SK-MEL-5 (cell line): ENCODE measurements at regions not wholly inside any gene's neighbourhood (a gene's known extent, or its start where the extent isn't known, plus 50 kb on each side); places are given as distances from the start of the nearest gene placed in this dataset.
"Not testable (repeated sequence)": the region's sequence is repeated elsewhere in the genome, so short reads cannot be mapped to it uniquely, and the experiment has no call there.

Source experiments
- DNase-seq: peaks from one replicate; pipeline ENCODE4 v3.0.0-alpha.2; 2016; ENCODE audit warnings: low read depth, low spot score
- in situ Hi-C: cut with HindIII; loops from 2 replicates; pipeline ENCODE4 v1.10.0; 2016; ENCODE audit warnings: low sequenced_read_pairs, high pct_unique_total_duplicates, low pct_unique_long_range_greater_than_20kb

DNA sequence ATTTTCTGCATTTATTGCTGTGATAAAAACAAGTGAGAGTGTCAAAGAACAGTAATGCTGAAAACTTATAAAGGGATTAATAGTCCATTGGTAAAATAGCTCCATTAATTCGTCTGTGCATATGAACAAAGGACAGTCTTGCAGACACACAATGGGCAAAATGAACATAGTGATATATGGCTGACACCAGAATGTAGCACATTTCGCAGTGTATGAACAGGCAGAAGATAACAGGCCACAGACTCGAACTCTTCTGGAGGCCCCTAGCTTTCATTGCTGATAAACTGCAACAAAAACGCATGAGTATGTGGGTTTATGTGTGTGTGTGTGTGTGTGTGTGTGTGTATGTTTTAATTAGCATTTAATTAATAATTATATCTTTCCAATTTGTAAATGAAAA lies 354.8 kb downstream of the TAF11L14 start:
- in situ Hi-C loops: no loop called here
- DNase-seq: no peak

GRCh38 chr5:17989567-17990563 lies 355.6 kb downstream of the TAF11L14 start:
- in situ Hi-C loops: no loop called here
- DNase-seq: no peak

GRCh38 chr5:17991775-17992174 lies 357.5 kb downstream of the TAF11L14 start:
- in situ Hi-C loops: no loop called here
- DNase-seq: no peak

DNA sequence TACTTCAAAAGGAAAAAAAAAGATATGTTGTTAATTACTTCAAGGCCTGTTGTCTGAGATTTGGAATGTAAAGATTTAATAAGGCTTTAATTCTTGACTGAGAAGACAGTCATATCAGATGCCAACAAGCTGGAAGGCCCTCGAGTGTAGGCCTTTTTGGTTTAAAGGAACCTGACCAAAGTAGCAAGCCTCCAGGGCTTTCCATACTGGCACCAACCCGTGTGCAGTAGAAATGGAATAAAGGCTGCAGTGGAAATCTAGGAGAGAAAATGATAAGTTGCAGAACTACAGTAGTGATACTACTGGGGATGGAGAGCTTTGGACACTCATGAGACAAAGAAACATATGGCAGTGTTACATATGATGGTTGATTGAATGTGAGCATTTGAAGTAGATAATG lies 358.0 kb downstream of the TAF11L14 start:
- DNase-seq: no peak
- in situ Hi-C loops: no loop called here

DNA sequence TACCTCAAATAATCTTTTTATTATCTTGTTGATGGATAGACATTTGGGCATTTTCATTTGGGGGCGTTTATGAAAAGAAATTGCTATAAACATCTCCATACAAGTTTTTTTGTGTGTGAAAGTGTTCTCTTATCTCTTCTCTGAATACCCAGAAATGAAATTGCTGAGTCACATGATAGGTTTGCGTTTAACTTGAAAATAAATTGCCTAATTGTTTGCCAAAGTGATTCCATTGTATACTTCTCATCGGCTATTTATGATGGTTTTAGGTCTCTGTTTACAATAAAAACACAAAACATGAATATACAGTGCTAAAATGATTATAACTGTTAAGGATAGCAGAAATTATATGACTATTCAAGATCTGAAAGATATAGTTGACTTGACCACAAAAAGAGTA lies 361.7 kb downstream of the TAF11L14 start:
- DNase-seq: no peak
- in situ Hi-C loops: no loop called here

- DNase-seq: no peak
- in situ Hi-C loops: no loop called here
Measured at GRCh38 chr5:17999858-18000257, 365.6 kb downstream of the TAF11L14 start.

DNA sequence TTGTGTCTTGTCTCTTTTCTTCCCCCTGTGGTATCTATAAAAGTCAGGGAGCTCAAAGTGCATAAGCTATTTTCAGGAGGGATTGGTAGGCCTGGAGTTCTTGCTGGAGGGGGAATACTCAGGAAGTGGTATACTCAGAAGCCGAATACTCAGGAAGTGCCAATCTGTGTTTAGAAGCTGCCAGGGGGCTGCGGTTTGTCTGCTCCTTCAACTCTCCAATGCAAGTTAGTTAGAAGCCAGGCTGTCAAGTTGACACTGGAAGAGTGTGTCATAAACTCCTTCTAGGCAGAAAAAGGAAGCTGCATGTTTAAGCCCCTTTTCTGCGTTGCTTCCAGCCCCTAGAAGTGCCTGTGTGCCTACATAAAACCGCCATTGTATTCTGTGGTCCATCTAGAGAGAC lies 366.5 kb downstream of the TAF11L14 start:
- DNase-seq: peak; percentile 38
- in situ Hi-C loops: no loop called here

DNA sequence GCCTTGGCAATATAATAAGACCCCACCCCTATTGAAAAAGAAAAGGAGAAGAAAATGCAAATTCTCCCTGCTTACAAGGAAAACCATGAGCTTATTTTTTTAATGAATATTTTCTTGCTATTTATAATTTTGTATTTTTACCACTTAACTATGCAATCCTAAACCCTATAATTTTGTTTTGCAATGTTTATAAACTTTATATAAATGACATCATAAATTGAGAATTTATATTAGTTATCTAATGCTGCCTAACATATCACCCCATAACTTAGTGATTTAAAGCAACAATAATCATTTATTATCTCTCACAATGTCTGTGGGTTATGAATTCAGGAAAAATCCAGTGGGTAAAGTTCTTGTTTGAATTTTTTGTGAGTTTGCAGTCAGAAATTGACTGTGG lies 369.1 kb downstream of the TAF11L14 start:
- no peak for DNase-seq
- in situ Hi-C loops: no loop called here

- in situ Hi-C loops: no loop called here
- no peak for DNase-seq
Measured at GRCh38 chr5:18003784-18004183, 369.5 kb downstream of the TAF11L14 start.

DNA sequence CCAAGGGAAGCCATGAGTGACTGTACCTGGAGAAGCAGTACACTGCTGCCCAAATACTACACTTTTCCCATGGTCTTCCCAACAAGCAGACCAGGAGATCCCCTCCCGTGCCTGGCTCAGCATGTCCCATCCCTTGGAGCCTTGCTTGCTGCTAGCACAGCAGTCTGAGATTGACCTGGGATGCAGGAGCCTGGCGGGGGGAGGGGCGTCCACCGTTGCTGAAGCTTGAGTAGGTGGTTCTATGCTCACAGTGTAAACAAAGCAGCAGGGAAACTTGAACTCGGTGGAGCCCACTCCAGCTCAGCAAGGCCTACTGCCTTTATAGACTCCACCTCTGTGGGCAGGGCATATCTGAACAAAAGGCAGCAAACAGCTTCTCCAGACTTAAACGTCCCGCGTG lies 372.0 kb downstream of the TAF11L14 start:
- DNase-seq, in situ Hi-C loops: not testable (repeated sequence)

DNA sequence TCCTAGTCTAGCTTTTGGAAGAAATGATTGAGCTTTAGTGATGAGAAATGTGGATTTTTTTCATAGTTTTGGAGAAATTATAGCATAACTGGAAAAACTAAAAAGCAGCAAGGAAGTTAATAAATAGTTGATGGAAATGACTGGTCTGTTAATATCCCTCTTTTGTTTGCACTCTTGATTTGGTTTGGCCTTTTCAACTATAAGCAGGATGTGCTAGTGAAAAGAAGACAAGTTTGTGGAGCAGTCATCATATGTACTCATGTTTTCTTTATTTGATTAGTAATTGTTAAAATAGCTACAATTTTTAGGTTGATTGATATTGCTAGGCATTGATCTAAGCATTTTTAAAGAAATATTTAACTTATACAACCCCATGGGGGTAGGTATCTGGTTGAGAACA lies 374.7 kb downstream of the TAF11L14 start:
- in situ Hi-C loops: no loop called here
- no peak for DNase-seq

- in situ Hi-C loops: no loop called here
- peak; percentile 33 for DNase-seq
Measured at GRCh38 chr5:18010053-18010452, 375.8 kb downstream of the TAF11L14 start.

DNA sequence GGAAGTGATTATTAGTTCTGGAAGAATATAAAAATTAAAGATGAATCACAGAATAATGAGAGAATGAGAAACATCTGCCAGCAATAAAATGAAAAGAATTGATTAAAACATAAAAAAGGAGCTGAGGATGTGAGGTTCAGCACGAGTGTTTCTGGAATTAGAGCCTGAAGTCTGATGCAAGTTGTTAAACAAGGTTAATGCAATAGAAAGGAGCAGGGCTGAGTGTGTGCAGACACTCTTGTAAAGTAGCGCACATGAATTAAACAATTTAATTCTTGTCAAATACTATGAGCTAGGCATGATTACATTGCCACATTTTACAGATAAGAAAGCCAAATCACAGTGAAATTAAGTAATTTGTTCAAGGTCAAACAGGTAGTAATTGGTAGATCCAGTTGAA lies 384.2 kb downstream of the TAF11L14 start:
- no peak for DNase-seq
- in situ Hi-C loops: no loop called here

GRCh38 chr5:18023275-18023674 lies 389.0 kb downstream of the TAF11L14 start:
- in situ Hi-C loops: no loop called here
- DNase-seq: no peak

DNA sequence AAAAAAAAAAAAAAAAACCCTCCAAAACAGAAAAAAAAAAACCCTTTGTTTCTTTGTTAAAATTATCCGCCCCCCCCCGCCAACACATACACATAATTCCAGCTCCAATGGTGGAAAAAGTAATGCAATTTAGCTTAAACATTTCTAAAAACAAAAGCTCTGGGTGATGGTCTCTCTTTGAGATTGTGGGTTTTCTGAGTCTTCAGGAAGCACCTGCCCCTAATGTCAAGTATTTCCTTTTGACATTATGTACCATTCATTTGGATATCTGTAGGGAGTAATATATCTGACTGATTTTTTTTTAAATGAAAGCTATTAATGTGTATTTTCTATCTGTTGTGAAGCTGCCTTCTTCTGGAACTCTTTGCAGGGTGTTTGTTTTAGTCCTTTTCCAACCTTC lies 389.7 kb downstream of the TAF11L14 start:
- in situ Hi-C loops: no loop called here
- DNase-seq: no peak

DNA sequence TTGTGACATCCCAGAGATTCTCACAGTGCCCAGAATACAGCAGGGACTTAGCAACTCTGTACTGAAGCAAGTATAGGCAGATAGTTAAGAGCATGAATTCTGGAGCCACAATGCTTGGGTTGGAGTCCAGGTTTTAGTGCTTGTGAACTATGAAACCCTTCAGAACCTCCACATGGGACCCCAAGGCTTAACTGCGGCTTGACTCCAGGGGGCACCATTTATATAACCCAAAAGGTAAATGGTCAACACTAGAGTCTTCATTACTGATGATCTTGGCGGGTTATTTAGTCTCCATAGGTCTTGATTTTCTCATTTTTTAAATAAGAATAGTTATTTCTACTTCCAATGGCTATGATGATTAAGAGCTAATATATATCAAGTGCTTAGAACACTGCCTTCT lies 390.3 kb downstream of the TAF11L14 start:
- no peak for DNase-seq

GRCh38 chr5:18027241-18027867 lies 393.1 kb downstream of the TAF11L14 start:
- in situ Hi-C loops: no loop called here
- no peak for DNase-seq

More for the DNA sequence above, 390.3 kb downstream of the TAF11L14 start:
- in situ Hi-C loops: no loop called here

DNA sequence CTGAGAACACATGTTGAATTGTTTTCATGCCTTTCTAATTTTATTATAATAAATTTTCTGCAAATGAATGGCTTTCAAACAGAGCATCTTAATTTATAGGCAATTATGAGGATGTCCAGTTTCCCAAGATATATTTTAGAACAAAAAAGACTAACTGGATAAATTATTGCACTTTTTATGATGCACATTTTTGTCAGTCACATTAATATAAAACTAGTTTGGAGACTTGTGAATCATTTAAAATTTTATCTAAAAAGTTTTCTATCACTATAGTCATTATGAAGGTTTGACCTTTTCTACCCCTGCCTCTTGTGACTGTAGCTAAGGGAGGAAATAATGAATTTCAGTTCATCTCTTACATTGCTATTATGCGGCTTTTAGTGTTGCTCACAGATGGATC lies 393.8 kb downstream of the TAF11L14 start:
- in situ Hi-C loops: no loop called here
- DNase-seq: no peak

DNA sequence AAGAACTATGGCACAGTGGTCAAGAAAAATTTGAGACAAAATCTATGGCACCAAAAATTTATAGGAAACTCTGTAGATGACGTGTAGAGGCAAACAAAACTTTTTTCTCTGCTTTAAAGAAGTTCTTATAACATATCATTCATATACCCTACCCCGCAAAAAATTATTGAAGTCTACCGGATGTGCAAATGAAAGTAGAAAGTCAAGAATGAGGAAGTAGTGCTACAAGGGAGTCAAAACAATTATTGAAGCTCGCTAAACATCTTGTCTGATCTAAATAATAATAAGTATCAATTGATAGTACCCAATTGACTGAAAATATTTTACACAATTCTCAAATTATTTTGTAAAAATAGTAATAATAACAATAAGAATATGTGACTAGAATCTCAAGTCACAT lies 398.5 kb downstream of the TAF11L14 start:
- DNase-seq: no peak
- in situ Hi-C loops: no loop called here
